HL-60 (cell line): ENCODE measurements at regions not wholly inside any gene's neighbourhood (a gene's known extent, or its start where the extent isn't known, plus 50 kb on each side); places are given as distances from the start of the nearest gene placed in this dataset.

Experiments
- DNase-seq, 2 experiments: peaks; one replicate each; pipeline ENCODE4 v3.0.0-alpha.2; 2010 to 2020; ENCODE audit warnings: low read depth in 1 of 2, low spot score in 1 of 2
- H3K27ac ChIP-seq: fragments of 250-450 bp; sonication (Bioruptor Pico); replicated peaks from 2 replicates; pipeline ENCODE4 v1.5.1; 2020; ENCODE audit warnings: mild to moderate bottlenecking, moderate library complexity
- H3K27me3 ChIP-seq: fragments of 250-450 bp; sonication (Bioruptor Pico); 2 replicates; pipeline ENCODE4 v1.5.1; 2021; ENCODE audit warnings: mild to moderate bottlenecking, moderate library complexity; ENCODE audit not compliant: insufficient read depth, poor library complexity, severe bottlenecking
- H3K4me3 ChIP-seq: replicated peaks from 2 replicates; pipeline ENCODE4 v1.5.1; 2011; ENCODE audit warnings: mild to moderate bottlenecking, control low read depth, low read length; ENCODE audit not compliant: insufficient read depth
- CTCF ChIP-seq: IDR thresholded peaks from one replicate; pipeline ENCODE4 v1.5.1; 2011; ENCODE audit warnings: low read length, control low read depth, inconsistent platforms; ENCODE audit not compliant: insufficient read depth
- GABPA ChIP-seq: IDR thresholded peaks from 2 replicates; pipeline ENCODE4 v1.6.1; 2012; ENCODE audit warnings: low read depth
- POLR2AphosphoS5 ChIP-seq: IDR thresholded peaks from 2 replicates; pipeline ENCODE4 v1.6.1; 2012; ENCODE audit warnings: low read depth
- REST ChIP-seq: IDR thresholded peaks from 2 replicates; pipeline ENCODE4 v1.6.1; 2012; ENCODE audit warnings: low read depth; ENCODE audit not compliant: insufficient replicate concordance
- SPI1 ChIP-seq: IDR thresholded peaks from 2 replicates; pipeline ENCODE4 v1.6.1; 2012; ENCODE audit warnings: low read depth, mild to moderate bottlenecking, borderline replicate concordance

GRCh38 chr13:22253107-22253506, 582.2 kb downstream of the FGF9 start:
- H3K27ac ChIP-seq: no peak overlapping the region
- no peak for TF ChIP-seq POLR2AphosphoS5
- no peak for TF ChIP-seq REST
- no peak for TF ChIP-seq GABPA
- TF ChIP-seq SPI1: no peak
- TF ChIP-seq CTCF: no peak
- no peak overlapping the region for H3K4me3 ChIP-seq
- H3K27me3 ChIP-seq: no peaks in the 10 kb centered on the region
- DNase-seq: no peak

- H3K4me3 ChIP-seq: no peak overlapping the region
- no peak for TF ChIP-seq CTCF
- no peak for TF ChIP-seq SPI1
- TF ChIP-seq REST: no peak
- TF ChIP-seq GABPA: no peak
- no peak overlapping the region for H3K27ac ChIP-seq
- DNase-seq: no peak
- H3K27me3 ChIP-seq: no peaks in the 10 kb centered on the region
Measured at GRCh38 chr13:22256111-22256639, 585.3 kb downstream of the FGF9 start.

GRCh38 chr13:22262001-22262885, 591.4 kb downstream of the FGF9 start:
- TF ChIP-seq POLR2AphosphoS5 (no peak), REST (no peak), SPI1 (no peak), CTCF (no peak), GABPA (no peak)

More at GRCh38 chr13:22262001-22262885, 591.4 kb downstream of the FGF9 start:
- Histone ChIP-seq H3K27ac (no peak overlapping the region), H3K4me3 (no peak overlapping the region), H3K27me3 (no peaks in the 10 kb centered on the region)
- no peak for DNase-seq
